HG03196 (cell line): ENCODE measurements at regions not wholly inside any gene's neighbourhood (a gene's known extent, or its start where the extent isn't known, plus 50 kb on each side); places are given as distances from the start of the nearest gene placed in this dataset.
A peak's percentile ranks its signal among the peaks of the same experiment; 100 is the strongest.
"Not testable (repeated sequence)": the region's sequence is repeated elsewhere in the genome, so short reads cannot be mapped to it uniquely, and the experiment has no call there.

ENCODE experiments used
- ATAC-seq: cut with Tn5 transposase; IDR thresholded peaks from one replicate; pipeline ENCODE4 v1.9.1; 2021; ENCODE audit not compliant: unreplicated experiment

GRCh38 chr7:73176813-73177212, 91.0 kb upstream of the SPDYE9 start:
- not testable (repeated sequence) for ATAC-seq

GRCh38 chr7:73175322-73175721, 89.5 kb upstream of the SPDYE9 start:
- not testable (repeated sequence) for ATAC-seq

- ATAC-seq, result not testable (repeated sequence)
Measured at GRCh38 chr7:73170902-73171301, 85.1 kb upstream of the SPDYE9 start.

- ATAC-seq, result not testable (repeated sequence)
Measured at GRCh38 chr7:73170415-73170814, 84.6 kb upstream of the SPDYE9 start.

GRCh38 chr7:73166152-73166551, 80.3 kb upstream of the SPDYE9 start:
- not testable (repeated sequence) for ATAC-seq

GRCh38 chr7:73162680-73163079, 76.8 kb upstream of the SPDYE9 start:
- ATAC-seq, result not testable (repeated sequence)

GRCh38 chr7:73161727-73162126, 75.9 kb upstream of the SPDYE9 start:
- not testable (repeated sequence) for ATAC-seq

- ATAC-seq, result not testable (repeated sequence)
Measured at GRCh38 chr7:73157169-73157661, 71.4 kb upstream of the SPDYE9 start.

GRCh38 chr7:73156510-73157168, 70.8 kb upstream of the SPDYE9 start:
- ATAC-seq, result not testable (repeated sequence)

GRCh38 chr7:73154586-73155038, 68.8 kb upstream of the SPDYE9 start:
- ATAC-seq, result peak; percentile 86

GRCh38 chr7:73153921-73154585, 68.2 kb upstream of the SPDYE9 start:
- not testable (repeated sequence) for ATAC-seq

GRCh38 chr7:73148570-73148969, 62.7 kb upstream of the SPDYE9 start:
- ATAC-seq, result not testable (repeated sequence)

- ATAC-seq, result not testable (repeated sequence)
Measured at GRCh38 chr7:73147681-73148080, 61.8 kb upstream of the SPDYE9 start.

GRCh38 chr7:73143993-73144392, 58.2 kb upstream of the SPDYE9 start:
- not testable (repeated sequence) for ATAC-seq

- ATAC-seq, result not testable (repeated sequence)
Measured at GRCh38 chr7:73137922-73138321, 52.1 kb upstream of the SPDYE9 start.
